ENCODE measurements at regions not wholly inside any gene's neighbourhood (a gene's known extent, or its start where the extent isn't known, plus 50 kb on each side); places are given as distances from the start of the nearest gene placed in this dataset.

DNA sequence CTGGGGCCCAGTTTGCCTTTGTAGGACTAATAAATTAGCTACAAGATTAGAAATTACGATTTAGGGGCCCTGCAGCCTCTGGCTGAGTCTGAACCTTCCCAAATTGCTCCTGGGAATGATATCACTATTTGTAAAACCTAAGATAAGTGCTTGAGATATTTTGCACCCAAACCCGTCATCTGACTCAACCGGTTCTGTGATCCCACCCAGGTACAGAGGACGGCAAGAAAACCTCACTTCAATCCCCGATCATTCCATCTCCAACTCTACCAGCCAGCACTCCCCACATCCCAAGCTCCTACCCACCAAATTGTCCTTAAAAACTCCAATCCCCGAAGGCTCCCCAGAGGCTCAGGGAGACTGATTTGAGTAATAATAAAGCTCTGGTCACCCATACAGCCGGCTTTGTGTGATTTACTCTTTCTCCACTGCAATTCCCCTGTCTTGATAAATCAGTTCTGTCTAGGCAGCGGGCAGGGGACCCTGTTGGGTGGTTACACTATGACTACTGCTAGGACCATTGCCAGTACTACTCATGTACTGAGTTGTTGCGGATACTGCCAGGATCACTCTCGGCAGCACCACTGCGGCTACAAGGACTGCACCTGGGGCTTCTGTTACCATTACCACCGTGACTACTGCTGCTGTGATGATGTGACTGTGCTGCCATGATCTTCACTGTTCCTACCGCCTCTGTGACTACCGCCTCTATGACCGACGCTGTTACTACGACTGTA is 73.1 kb downstream of the IRF8 start:
- no peak for DNase-seq

DNA sequence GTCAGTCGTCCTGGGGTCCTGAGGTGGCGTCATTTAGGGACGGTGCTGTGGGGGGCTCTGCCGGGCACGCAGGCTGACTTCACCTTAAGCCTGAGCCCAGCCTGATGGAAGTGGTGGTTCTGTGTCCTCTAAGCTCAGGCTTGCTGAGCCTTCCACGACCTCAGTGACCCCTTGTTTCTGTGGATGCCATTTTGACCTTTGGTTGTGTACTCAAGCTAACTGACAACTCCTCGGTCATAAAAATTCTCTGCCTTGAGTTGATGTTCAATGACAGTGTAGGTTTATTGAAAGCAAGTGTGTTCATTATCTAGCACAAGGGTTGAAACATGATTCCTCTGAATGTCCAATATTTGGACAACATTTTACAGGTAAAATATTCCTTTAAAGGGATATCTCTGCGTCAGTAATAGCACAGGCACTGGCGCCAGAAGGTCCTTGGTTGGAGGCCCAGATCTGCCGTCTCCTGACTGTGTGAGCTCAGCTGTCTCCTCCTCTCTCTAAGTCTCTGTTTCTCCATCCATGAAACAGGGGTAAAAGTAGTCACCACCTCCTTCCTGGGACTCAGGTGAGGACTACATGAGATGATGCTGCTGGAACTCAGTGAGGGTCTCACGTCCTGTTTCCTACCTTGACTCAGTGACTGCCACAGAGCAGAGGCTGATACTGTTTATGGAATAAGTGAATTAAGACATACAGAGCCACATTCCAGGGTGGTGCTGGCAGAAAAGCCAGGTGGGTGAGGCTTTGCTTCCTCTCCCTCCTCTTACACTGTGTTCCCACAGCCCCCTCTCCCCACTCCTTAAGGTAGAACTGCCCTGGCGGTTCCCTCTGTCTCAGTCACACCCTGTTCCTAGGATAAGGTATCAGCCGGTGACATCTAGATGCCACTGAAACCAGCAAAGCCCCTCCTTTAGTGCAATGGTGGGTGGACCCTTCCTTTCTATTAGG is 75.7 kb downstream of the IRF8 start:
- DNase-seq = no peak

DNA sequence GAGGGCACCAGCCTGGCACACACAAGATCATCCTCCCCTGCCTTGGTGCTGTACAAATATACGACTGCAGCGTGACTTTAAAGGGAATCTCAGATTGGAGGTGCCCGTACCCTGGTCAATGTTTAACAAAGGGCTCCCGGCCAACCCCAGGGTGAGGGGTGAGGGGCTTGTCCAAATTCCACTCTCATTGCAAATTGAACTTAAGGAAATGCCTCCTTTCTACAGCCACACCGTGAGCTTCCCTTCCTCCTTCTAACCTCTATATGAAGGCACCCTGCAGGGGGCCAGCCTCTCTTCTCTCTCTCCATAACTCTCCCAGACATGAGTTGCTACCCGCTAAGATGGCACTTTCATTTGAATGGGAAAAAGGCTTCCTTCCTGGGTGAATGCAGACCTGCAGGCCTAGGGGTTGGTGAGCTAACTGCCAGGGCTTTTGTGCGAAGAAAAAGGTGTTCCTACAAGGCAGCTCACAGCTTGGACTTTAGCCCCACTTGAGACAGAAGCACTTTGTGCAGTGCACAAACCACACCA is 76.6 kb downstream of the IRF8 start:
- DNase-seq = no peak

DNA sequence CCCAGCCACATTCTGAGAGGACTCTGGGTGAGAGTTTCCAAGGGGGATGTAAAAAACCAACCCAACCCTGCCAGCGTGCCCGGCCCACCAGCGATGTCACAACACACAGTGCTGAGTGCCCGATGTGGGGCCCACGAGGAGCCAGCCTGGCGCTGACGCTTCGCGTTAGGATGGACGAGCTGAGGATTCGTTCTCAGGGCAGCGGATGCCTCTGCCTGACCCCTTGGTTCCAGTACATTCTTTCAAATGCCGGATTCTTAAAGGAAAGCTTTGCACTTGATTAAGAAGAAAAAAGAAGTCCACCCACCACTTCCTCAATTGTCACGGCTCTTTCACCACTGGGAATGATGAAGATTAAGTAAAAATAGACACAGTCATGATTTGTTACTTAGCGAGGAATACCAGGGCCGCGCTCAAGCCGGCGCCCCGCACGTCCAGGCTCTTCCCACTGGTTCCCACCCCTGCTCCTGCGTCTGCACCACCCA is 79.4 kb downstream of the IRF8 start:
- no peak for DNase-seq

DNA sequence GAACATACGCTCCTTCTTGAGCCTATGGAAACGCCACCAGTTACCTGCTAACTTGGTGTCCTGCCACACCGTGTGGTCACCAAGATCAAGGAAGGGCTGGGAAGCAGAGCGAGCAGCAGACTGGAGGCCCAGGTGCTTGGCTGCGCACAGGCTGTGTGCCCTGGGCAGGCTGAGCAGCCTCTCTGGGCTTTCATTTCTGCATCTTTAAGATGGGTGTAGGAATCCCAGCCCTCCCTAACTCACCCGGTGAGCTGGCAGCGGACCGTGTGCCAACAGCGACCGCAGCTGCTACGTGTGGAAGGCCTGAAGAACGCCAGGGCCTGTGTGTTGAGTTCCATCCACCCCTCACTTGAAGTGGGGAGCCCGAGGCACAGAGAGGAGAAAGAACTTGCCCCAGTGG is 80.0 kb downstream of the IRF8 start:
- no peak for DNase-seq

DNA sequence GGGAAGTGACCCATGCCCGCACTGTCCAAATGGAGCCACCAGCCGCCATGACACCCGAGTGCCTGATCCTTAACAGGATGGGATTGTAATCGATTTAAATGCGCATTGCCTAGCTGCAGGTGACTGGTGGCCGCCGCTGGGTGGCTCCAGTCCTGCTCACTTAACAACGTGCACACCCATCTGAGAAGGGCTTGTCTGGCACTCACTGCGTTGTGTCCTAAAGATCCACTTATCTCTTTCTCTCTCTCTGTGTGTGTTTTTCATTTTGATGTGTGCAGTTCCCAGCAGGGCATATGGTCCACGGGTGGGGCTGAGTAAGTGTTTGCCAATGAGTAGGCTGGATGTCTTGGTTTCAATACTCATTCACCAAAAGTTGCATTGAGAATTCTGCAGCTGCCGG is 80.6 kb downstream of the IRF8 start:
- no peak for DNase-seq

DNA sequence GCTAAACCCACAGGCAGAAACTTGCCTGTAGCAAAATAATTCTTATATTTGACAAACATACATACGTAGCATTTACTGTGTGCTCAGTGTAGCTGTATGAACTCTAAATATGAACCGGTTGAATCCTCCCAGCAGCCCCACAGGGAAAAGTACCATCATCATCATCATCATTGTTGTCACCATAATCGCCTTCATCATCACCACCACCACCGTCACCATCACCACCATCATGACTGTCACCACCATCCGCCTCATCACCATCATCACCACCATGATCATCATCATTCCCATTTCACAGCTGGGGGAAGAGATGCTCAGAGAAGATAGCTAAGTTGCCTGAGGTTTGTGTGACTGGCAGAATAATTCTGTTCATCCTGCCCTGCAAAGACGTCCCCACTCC is 81.7 kb downstream of the IRF8 start:
- DNase-seq = no peak

DNA sequence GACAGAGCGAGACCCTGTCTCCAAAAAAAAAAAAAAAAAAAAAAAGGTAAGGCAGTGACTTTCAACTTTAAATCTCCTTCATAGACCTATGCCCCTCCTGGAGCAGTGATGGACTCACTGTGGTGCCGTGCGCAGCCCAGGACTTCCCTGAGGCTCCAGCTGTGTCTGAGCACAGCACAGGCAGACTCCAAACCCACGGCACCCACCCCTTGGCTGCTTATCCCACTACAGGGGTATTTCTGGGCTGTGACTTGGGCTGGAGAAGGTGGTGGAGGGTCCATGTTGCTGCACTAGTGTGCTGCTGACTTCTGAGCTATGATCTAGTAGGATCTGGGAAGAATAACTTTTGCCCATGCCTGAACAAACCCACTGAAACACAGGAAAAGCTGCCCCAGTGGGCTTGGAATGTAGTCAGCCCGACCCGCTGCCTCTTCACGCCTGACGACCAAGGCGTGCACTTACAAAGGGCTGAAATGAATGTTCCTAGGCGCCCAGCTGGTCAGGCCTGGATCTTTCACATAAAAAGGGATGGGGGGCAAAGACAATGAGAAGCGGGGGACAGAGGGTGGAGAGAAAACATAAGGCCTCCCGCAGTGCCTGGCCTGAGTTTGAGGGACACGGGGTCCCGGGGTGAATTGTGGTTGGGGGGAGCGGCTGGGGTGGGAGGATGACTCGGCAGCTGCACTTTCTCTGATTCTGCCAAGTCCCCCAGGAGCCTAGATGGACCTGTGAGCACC is 83.0 kb downstream of the IRF8 start:
- DNase-seq = no peak

DNA sequence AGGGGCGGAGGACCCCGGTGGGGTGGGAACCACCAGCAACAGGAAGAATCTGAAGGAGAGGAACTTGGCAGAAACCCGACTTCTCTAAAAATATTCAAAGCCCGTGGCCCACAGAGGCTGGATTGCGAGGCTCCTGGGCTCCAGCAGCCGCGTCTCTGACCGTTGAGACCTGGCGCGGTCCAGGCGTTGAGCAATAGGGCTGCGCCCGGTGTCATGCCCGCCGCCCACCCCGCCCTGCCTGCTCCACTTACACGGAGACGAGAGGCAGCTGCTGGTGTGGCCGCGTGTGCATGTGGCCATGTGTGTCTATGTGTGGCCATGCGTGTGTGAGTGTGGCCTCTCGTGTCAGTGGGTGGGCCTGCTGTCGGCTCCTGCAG is 83.6 kb downstream of the IRF8 start:
- DNase-seq = no peak

DNA sequence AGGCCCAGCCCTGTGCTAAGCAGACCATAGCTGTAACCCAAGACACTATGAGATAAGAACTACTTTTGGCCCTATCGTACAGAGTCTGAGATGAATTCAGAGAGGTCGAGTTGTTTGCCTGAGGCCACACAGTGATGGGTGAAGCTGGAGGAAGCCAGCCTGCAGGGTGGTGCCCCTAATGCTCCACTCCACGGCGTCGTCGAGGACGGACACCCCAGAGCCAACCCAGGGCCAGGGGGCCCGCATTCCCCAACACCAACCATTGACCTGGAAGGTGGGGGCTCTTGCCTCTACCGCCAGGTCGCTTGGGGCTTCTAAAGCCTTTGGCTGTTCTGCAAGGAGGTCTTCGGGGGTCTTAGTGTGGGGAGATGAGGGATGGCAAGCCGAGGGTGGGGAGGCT is 84.1 kb downstream of the IRF8 start:
- no peak for DNase-seq

DNA sequence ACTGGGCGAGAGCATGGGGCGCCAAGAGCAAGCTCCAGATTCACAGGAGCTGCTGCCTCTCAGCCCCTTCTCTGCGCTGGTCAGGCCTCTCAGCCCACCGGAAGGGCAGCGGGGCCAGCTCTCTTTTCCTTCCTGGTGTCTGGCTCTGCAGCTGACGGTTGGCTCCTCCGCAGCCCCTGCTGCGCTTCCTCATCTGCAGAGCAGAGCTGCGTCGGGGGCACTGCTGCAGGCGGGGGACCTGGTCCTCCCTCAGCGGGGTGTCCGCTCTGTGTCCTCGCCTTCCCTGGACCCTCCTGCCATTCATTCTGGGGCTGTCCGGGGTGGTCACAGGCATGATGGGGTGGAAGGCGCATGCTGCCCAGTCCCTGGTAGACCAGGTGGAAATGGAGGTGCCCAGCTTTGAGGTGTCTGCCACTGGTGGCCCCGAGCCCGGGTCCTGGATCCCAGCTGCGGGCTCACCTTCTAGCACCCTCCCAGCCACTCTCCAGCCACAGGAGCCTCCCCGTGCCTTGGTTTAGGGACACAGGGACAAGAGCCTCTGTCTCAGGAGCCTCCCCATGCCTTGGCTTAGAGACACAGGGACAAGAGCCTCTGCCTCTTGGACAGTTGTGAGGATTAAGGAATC is 84.8 kb downstream of the IRF8 start:
- no peak for DNase-seq

DNA sequence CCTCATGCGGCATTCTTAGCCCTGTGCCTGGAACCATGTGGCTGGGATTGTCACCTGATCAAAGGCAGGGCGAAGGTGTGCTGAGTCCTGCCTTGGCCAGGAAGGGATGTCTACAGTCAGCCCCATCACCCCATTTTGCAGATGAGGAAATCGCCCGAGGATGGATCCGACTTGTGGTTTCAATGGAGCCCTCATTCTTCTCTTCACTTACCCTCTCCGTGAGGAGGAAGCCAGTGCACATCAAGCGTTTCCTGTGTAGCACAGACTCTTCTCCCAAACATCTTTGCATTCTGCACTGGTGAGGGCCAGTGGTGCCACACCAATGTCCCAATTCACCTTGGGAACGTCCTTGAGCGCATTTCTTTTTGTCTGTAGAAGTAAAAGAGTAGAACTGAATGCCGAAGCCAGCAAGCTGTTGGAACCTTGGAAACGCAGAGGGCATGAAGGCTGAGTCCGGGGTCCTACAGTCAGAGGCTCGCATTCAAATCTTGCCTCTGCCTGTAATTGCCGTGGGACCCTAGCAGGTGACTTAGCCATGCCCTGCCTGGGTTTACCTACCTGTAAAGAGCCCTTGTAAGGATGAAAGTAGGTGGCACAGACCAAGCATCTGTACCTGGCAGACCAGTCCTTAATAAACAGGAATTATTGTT is 85.4 kb downstream of the IRF8 start:
- DNase-seq = no peak

DNA sequence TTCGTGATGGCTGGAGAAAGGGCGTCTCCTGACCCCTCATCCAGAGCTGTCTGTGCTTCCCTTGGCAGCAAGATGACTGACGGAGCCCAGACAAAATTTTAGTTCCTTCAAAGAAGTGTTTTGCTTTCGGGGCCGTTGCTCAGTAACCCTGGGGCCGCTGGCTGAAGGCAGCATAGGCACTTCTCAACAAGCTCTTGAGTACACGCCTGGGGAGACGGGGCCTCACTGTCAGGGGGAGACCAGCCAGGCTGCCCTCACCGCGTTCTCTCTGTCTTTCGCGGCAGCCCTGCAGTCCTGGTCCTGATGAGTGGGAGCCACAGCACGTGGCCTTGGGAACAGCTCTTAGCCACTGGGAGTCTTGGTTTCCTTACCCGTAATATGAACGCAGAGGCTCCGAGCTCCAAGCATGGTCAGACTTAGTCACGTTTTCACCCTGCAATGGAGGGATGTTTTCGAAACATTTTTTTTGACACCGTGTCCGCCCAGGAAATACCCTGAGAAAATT is 86.0 kb downstream of the IRF8 start:
- DNase-seq = no peak

DNA sequence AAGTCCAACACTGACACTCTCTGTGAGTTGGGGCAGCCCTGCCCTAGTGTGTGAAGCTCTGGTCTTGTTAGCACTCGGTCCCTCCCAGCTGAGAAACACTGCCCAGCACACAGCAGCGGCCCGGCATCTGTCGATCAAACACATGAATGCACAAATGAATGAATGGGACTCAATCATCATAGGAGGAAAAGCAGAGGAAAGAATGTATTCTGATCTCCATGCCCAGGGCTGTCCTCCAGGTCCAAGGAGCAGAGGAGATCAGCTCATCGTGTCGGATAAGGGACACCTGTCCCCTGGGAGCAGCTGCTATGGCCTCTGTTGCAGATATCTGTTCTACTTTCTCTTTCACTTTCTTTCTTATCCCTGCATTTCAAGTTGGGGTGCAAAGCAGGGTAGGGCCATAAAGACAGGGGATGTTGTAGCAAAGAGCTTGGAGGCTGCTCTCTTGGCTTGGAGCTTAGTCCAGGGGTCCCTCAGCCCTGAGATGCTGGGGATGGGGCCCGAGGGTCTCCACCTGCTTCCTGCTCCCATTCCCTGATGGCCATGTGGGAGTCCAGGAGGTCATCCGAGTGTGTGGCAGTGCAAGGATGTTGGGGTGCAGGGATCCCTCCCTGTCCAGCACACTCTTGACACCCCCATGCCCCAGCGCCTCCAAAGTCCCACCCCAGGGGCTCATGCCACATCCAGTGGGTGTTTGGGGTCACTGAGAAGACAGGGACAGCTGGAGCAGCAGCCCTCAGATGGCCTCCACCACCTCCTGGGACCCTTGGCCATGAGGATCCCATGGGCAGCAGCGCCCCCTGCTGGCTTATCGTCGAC is 88.2 kb downstream of the IRF8 start:
- peak; percentile 59 for DNase-seq

DNA sequence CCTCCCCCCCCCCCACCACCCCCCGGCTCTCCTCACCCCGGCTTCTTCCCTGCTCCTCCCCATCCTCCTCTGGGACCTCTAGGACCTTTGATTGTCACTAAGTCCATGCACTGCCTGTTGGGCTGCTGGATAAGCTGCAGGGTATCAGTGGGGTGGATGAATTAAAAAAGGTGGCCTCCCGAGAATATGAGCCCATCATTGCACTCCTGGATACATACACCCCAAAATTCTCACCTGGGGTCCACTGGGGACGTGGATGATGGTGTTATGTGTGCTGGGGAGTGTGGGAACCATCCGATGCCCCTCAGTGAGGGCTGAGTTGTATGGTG is 88.8 kb downstream of the IRF8 start:
- DNase-seq = no peak

DNA sequence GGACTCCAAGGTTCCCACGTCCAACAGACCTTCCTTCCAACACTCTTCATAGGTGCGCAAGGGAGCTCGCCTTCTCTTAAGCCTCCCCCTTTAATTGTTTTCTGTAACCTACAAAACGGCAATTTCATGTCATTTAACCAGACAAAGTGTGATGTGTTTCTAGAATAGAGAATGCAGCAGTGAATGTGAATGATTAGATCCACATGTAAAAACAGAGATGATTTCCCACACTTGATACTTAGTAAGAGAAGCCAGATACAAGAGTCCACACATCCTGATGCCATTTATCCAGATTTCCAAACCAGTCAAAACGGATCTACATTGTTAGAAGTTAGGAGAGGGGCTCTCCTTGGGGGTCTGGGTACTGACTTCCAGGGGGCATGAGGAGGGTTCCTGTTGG is 89.3 kb downstream of the IRF8 start:
- DNase-seq = no peak

DNA sequence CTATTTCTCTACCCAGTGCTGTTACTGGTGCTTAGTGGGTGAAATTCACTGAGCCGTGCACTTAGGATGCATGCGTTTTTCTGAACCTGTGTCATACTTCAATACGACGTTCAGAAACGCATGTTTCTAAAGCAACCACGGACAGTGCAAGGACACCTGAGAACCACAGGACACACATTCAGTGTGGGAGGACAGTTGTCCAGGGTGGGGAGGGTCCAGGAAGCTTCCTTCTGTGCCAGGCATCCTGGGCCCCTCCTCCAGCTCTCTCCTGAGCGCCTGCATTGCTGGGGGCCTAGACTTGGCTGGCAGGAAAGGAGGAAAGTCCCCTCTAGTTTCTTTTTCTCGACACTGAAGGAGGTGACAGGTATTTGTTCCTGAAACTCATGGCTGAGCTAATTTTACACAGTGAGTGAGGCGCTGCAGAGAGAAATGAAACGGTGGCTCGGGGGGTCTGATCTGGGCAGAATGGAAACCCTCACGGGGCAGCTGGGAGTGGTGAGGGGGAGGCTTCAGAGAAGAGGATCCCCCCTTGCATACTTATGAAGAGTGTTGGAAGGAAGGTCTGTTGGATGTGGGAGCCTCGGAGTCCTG is 89.9 kb downstream of the IRF8 start:
- no peak for DNase-seq

DNA sequence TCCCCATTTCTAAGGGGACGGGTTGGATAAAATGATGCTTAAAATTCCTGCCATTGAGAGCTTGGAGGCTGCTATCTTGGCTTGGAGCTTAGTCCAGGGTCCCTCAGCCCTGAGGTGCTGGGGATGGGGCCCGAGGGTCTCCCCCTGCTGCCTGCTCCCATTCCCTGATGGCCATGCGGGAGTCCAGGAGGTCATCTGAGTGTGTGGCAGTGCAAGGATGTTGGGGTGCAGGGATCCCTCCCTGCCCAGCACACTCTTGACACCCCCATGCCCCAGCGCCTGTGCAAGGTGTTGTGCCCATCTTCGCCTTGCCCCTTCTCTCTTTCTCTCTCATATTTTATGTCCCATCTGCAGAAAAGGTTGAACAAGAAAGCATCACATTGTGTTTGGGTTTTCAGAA is 90.4 kb downstream of the IRF8 start:
- no peak for DNase-seq

DNA sequence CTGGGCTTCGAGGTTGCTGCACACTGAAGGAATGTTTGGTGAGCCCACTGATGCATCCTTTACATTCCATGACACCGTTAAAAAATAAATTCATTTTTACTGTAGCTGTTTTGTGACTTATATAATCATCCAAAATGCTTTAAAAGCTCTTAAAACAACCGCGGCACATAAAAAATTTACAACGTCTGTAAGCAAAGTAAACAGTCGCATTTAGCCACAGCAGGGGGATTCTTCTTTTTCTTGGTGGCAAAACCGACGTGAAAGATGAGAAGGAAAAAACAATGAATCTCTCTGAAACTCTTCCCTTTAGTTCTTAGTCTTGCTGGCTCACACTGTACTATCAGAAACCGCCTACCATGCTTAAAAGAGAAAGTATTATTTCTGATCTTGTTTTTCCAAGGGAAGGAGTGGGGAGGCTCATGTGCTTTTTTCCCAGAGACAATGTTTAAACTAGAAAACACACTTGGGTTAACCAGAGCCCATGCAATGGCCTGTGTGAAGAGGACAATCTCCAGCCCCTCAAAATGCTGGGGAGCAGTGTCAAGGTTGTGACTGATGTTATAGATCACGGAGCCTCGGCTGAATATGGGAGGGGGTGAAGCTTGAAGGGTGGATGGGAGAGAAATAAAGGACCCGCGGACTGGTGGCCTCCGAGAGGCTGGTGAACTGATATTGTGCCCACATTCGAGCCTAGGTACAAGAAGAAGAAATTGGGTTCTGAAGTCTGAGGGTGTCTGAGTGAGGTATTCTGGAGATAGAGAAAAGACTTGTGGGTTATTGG is 91.1 kb downstream of the IRF8 start:
- no peak for DNase-seq

DNA sequence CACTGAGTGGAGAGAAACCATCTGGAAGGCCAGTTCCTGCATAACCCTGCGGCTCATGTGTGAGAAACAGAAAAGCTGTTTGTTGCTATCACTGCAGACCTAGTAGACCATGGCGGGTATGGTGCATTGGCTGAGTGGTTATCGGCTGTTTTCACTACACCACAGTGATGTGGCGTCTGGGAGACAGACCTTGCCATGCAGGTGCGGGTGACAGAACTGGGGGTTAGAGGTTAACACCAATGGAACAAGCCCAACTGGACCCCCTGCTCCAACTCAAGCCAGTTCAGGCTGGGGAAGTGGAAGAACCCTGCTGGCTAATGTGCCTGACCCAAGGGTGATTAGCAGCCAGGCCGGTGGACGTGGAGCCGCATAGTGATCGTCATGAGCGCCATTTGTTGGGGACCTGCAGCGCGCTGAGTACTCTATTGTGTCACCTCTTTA is 91.9 kb downstream of the IRF8 start:
- no peak for DNase-seq

Measured in activated T-cell treated with anti-CD3 and anti-CD28 coated beads, Interleukin-2, amount 50 U/mL, for 1 hour (primary cell).